ENCODE measurements at regions not wholly inside any gene's neighbourhood (a gene's known extent, or its start where the extent isn't known, plus 50 kb on each side); places are given as distances from the start of the nearest gene placed in this dataset.

- Histone ChIP-seq H2AFZ (ENCODE audit: low read length) (no peak overlapping the region), H3K27ac (ENCODE audit: insufficient read depth, low read length) (no peak overlapping the region), H3K36me3 (ENCODE audit: control insufficient read depth, insufficient read depth, low read length) (no peaks in the 10 kb centered on the region), H4K20me1 (ENCODE audit: control insufficient read depth, extremely low read depth, insufficient read depth, low read length) (no peaks in the 10 kb centered on the region), H3K9me3 (ENCODE audit: control insufficient read depth, insufficient read depth, low read depth, low read length) (no peaks in the 10 kb centered on the region), H3K27me3 (ENCODE audit: control insufficient read depth, insufficient read depth, low read length) (no peaks in the 10 kb centered on the region), H3K79me2 (ENCODE audit: control insufficient read depth, insufficient read depth, low read length) (no peaks in the 10 kb centered on the region), H3K4me3 (replicated peaks in 1 of 4; ENCODE audit: control extremely low read depth in 1 of 4, insufficient read depth in 1 of 4, low read depth in 3 of 4, low read length in 4 of 4) (no peak overlapping the region), H3K4me1 (ENCODE audit: control insufficient read depth, extremely low read depth, insufficient read depth, low read length) (no peaks in the 10 kb centered on the region), H3K4me2 (ENCODE audit: extremely low read depth, insufficient read depth, low read length) (no peak overlapping the region), H3K9ac (ENCODE audit: insufficient read depth, low read length) (no peak overlapping the region)
- TF ChIP-seq CTCF (conservative IDR thresholded peaks at IDR 0.05 in 1 of 2, IDR thresholded peaks at IDR 0.05 in 1 of 2; ENCODE audit: low read depth in 1 of 2, low read length in 2 of 2) = no peak
- no peak for TF ChIP-seq EZH2 (IDR thresholded peaks at IDR 0.05; ENCODE audit: low read length, missing control alignments)
- no peak for DNase-seq (ENCODE audit: low read depth in 2 of 2)
Observed at GRCh38 chr5:158478139-158478538, 619.2 kb upstream of the CLINT1 start.

- TF ChIP-seq CTCF (conservative IDR thresholded peaks at IDR 0.05 in 1 of 2, IDR thresholded peaks at IDR 0.05 in 1 of 2; ENCODE audit: low read depth in 1 of 2, low read length in 2 of 2) (no peak), EZH2 (IDR thresholded peaks at IDR 0.05; ENCODE audit: low read length, missing control alignments) (no peak)
- H3K27ac ChIP-seq (ENCODE audit: insufficient read depth, low read length) = no peak overlapping the region
- H3K4me2 ChIP-seq (ENCODE audit: extremely low read depth, insufficient read depth, low read length) = no peak overlapping the region
- no peaks in the 10 kb centered on the region for H3K79me2 ChIP-seq (ENCODE audit: control insufficient read depth, insufficient read depth, low read length)
- no peak overlapping the region for H3K4me3 ChIP-seq (replicated peaks in 1 of 4; ENCODE audit: control extremely low read depth in 1 of 4, insufficient read depth in 1 of 4, low read depth in 3 of 4, low read length in 4 of 4)
- no peaks in the 10 kb centered on the region for H3K36me3 ChIP-seq (ENCODE audit: control insufficient read depth, insufficient read depth, low read length)
- DNase-seq (ENCODE audit: low read depth in 2 of 2) = no peak
- H3K27me3 ChIP-seq (ENCODE audit: control insufficient read depth, insufficient read depth, low read length) = no peaks in the 10 kb centered on the region
- H4K20me1 ChIP-seq (ENCODE audit: control insufficient read depth, extremely low read depth, insufficient read depth, low read length) = no peaks in the 10 kb centered on the region
- H3K9me3 ChIP-seq (ENCODE audit: control insufficient read depth, insufficient read depth, low read depth, low read length) = no peaks in the 10 kb centered on the region
- H3K4me1 ChIP-seq (ENCODE audit: control insufficient read depth, extremely low read depth, insufficient read depth, low read length) = no peaks in the 10 kb centered on the region
- H2AFZ ChIP-seq (ENCODE audit: low read length) = no peak overlapping the region
- no peak overlapping the region for H3K9ac ChIP-seq (ENCODE audit: insufficient read depth, low read length)
Observed at GRCh38 chr5:158477214-158477613, 618.3 kb upstream of the CLINT1 start.

GRCh38 chr5:158473016-158473635, 614.2 kb upstream of the CLINT1 start:
- H3K4me2 ChIP-seq (ENCODE audit: extremely low read depth, insufficient read depth, low read length) = no peak overlapping the region
- no peak for TF ChIP-seq EZH2 (IDR thresholded peaks at IDR 0.05; ENCODE audit: low read length, missing control alignments)
- TF ChIP-seq CTCF (conservative IDR thresholded peaks at IDR 0.05 in 1 of 2, IDR thresholded peaks at IDR 0.05 in 1 of 2; ENCODE audit: low read depth in 1 of 2, low read length in 2 of 2) = no peak
- no peaks in the 10 kb centered on the region for H3K27me3 ChIP-seq (ENCODE audit: control insufficient read depth, insufficient read depth, low read length)
- no peak for DNase-seq (ENCODE audit: low read depth in 2 of 2)
- H3K4me3 ChIP-seq (replicated peaks in 1 of 4; ENCODE audit: control extremely low read depth in 1 of 4, insufficient read depth in 1 of 4, low read depth in 3 of 4, low read length in 4 of 4) = no peak overlapping the region
- no peaks in the 10 kb centered on the region for H3K4me1 ChIP-seq (ENCODE audit: control insufficient read depth, extremely low read depth, insufficient read depth, low read length)
- H3K27ac ChIP-seq (ENCODE audit: insufficient read depth, low read length) = no peak overlapping the region
- no peak overlapping the region for H2AFZ ChIP-seq (ENCODE audit: low read length)
- H4K20me1 ChIP-seq (ENCODE audit: control insufficient read depth, extremely low read depth, insufficient read depth, low read length) = no peaks in the 10 kb centered on the region
- no peaks in the 10 kb centered on the region for H3K79me2 ChIP-seq (ENCODE audit: control insufficient read depth, insufficient read depth, low read length)
- H3K9me3 ChIP-seq (ENCODE audit: control insufficient read depth, insufficient read depth, low read depth, low read length) = no peaks in the 10 kb centered on the region
- no peak overlapping the region for H3K9ac ChIP-seq (ENCODE audit: insufficient read depth, low read length)
- H3K36me3 ChIP-seq (ENCODE audit: control insufficient read depth, insufficient read depth, low read length) = no peaks in the 10 kb centered on the region
